Activated CD4-positive, CD25-positive, alpha-beta regulatory T cell (primary cell): ENCODE measurements at regions not wholly inside any gene's neighbourhood (a gene's known extent, or its start where the extent isn't known, plus 50 kb on each side); places are given as distances from the start of the nearest gene placed in this dataset.

ENCODE experiments used
- DNase-seq, 4 experiments: peaks; one replicate each; lab custom pipeline; 2025; lab: John Stamatoyannopoulos, UW

DNA sequence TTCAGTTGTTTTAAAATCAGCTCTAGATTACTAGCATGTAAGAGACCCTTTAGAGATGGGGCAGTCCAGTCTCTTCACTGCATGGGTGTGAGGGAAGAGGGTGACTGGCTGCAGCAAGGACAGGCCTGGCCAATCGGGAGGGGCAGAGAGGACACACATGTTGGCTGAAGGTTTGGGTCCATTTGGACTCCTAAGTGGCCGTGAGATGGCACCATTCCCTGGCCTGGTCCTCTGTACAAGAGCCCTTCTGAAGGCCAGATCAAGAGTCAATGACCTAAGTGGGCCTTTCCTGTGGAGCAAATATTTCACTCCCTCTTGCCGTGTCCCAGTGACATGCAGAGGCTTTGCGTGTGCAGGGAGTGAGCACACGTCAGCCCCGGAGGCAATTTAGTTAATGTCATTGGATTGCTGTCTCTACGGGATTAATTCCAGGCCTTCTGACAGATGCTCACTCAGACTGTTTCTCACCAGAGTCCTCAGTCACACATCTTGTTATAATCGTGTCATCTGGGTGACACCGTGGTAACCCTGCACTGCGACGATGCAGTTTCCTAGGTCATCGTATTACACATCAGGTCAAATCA is 613.0 kb downstream of the NPHP4 start:
- no peak for DNase-seq

DNA sequence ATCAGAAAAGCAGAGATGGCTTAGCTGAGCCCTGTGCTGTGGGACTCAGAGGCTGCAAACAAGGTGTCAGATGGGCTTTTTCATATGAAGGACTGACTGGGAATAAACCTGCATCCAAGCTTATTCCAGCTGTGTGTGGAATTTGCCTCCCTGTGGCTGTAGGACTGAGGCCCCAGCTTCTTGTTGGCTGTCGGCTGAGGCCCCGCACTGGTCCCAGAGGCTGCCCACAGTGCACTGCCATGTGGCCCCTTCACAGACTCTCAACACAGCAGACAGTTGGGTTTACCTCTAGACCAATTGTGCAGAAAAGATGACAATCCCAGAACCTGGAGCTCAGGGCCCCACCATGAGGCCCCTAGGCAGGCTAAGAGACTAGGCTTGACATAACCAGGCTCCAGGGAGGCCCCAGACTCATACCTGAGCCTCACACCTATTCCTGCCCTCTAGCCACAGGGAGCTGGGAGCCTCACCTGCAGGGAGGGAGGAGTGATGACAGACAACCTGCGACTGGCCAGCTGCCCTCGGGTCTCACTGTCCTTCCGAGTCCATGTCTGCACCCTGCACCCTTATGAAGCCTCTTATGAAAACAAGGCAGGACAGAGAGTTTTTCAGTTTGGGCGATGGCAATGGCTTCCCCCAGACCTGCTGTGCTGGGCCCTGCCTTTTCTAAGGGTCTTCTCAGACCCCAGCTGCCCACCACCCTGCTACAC is 615.5 kb downstream of the NPHP4 start:
- no peak for DNase-seq

DNA sequence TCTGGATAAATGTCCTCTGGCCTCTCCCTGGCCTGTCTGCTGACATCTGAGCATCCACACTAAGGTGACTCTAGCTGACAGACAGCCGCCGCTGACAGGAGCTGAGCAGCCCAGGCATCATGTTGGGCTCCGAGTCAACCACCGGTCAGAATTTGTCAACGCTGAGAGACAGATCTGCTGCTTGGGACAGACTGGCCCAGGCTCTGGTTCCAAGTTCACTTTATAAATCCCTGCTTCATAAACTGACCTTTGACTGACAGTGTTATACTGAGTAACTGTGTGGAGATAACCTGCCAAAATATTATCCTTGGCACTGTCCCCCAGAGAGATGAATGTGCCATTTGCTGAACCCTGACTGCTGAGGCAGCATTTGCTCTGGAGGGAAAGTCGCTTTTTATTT is 616.7 kb downstream of the NPHP4 start:
- DNase-seq: no peak

DNA sequence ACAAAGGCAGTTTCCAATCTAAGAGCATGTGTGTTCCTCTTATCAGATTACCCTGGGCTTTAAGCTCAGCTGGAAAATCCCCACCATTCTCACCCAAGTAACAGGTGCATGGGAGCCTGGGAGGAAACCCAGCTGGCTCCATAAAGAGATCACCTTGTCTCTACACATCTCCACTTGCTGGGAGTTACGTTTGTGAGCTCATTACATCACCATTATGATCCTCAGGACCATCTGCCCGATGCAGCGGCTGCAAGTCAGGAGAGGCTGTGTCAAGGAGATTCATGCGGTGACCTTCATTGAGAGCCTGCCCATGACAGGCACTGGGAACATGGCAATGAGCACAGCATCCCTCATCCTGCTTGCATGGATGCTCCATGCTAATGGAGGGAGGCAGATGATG is 618.0 kb downstream of the NPHP4 start:
- DNase-seq: no peak

DNA sequence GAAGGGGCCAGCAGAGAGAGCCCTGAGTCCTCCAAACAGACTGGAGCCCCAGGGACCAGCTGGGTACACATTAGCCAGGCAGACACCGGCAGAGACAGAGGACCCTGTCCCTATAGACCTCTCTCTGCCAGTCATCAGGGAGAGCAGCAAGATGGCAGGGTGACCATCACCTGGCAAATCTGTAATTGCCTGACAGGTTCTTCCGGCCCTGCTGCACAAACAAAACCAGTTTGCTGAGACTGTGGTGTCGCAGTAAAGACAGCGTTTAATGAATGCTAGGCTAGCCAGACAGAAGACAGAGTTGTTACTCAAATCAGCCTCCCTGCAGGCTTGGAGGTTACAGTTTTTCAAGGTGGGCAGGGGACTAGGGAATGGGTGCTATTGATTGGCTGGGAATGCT is 618.9 kb downstream of the NPHP4 start:
- DNase-seq: no peak

DNA sequence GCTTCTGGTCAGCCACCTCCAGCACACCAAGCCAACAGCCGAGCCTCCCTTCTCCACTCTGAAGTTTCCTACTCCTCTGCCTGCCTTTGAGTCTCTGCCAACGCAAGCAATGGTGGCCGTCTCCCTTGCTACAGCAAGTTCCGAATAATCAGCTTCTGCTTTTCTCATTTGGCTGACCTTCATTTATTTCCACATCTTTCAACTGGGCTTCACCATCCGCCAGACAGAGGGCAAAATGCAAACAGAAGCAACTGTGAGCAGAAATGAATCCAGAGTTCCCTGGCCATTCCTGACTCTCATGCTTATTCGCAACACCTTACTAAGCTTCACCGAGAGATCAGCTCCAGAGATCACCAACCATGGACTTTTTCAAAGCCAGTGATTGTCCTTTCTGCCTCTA is 621.0 kb downstream of the NPHP4 start:
- DNase-seq: no peak

DNA sequence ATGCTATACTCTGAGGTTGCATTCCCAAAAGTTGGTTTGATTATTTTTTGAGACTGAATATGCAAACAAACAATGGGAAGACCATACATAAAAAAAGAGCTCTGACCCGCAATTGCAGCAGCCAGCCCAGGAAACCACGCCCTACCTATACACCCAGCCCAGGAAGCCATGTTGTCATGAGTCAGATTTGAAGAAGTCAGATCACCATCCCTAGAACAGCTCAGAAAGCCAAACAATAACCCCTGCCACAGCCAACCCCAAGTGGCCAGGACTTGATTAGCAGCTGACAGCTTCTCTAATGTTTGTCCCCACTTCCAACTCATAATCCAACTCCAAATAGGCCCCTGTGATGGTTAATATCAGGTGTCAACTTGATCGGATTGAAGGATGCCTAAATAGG is 621.9 kb downstream of the NPHP4 start:
- DNase-seq: no peak

DNA sequence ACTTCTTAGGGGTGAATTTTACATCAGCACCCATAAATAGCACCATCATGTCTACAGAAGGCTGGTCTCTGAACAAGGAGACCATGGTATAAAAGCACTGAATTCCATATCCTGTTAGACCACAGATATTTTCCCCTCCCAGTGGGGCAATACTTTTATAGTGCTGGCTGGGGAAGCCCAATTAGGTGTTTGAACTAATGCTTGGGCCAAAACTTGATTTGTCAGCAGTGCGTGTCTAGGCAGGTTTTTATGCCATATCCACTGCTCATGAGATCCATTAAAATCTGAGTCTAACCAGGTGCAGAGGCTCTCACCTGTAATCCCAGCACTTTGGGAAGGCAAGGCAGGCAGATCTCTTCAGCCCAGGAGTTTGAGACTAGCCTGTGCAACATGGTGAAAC is 623.0 kb downstream of the NPHP4 start:
- no peak for DNase-seq

DNA sequence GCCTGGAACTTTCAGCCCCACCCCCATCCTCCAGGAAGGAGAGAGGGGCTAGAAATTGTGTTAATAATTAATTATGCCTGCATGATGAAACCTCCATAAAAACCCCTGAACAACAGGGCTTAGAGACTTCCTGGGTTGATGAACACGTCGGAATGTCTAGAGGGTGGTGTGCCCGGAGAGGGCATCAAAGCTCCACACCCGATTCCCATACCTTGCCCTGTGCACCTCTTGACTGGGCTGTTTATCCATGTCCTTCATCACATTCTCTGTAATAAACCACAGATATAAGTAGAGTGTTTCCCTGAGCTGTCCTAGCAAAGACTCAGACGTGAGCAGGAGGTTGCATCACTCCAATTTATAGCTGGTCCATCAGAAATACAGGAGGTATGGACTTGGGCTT is 624.0 kb downstream of the NPHP4 start:
- no peak for DNase-seq

DNA sequence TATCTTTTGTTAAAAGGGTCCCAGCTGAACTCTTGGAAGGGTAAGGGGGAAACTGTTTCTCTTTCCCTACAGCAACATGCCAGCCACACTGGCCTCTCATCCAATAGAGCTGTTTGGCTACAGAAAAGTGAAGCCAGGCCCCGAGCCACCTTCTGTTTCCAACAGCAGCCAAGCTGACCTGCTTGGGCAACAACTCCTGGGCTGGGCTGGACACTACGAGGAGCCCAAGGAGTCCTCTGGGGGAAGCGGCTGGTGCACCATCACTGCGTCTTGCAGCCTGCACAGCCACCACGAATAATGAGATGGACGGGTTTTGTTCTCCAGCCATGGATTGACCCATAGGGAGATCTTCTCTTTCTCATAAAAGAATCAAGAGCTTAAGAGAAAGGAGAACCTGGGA is 624.9 kb downstream of the NPHP4 start:
- DNase-seq: no peak

DNA sequence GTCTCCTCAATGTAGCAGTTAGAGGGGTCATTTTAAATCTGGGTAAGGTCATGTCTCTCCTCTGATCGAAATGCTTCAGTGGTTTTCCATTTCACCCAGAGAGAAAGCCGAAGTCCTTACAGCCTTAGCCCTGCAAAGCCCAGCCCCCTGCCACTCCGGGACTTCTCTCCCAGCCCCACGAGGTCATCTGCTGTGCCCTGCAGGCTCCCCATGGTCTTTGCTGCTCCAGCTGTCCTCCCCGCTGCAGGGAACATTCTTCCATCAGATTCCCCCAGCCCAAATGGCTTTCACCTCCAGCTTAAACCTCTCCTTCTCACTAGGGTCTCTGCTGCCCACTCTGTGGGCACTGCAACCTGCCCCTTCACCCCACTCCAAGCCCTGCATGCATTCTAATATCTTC is 626.5 kb downstream of the NPHP4 start:
- no peak for DNase-seq

DNA sequence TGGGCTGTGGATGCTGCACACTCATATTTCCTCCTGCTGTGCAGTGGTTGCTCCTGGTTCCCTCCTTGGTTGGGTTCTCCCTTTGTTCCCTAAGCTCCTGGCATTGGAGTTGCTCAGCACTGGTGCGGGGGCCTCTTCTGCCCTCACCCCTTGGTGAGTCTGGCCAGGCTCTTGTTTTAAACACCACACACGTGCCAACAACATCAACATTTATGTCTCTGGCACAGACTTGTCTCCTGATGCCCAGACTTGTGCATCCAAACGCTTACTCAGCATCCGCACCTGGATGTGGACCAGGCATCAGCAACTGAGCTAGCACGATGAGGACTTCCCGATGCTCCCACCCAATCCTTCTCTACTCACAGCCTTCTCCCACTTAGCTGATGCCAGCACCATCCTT is 627.6 kb downstream of the NPHP4 start:
- no peak for DNase-seq

DNA sequence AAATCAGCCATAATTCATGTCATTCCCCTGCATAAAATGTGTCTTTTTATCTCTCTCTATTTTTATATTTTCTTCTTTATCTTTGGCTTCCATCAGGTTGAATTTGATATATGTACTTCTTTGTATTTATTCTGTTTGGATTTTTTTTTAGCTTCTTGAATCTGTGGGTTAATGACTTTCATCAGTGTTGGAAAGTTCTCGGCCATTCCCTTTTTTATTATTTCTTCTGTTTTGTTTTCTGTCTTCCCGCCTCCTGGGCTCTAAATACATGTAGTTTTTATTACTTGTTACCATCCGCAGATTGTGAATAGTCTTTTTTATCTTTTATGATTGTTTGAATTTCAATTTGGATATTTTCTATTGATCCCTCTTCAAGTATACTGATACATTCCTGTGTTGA is 637.5 kb downstream of the NPHP4 start:
- DNase-seq: no peak

DNA sequence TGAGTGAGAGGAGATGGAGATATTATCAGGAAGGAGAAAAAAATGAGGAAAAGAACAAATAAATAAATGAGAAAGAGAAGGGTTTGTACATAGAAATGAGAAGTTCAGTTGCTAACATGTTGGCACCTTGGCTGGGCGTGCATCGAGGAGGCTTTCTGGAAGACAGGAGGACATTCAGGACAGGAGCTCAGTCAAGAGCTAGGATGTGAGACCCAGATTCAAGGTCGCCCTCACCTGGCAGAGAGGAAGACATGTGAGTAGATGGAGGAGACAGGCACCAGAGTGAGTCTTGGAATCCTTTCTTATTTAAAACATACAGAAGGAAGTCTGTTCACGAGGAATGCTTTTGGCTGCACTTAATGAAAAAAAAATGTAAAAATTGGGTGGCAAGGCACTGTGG is 640.9 kb downstream of the NPHP4 start:
- no peak for DNase-seq

DNA sequence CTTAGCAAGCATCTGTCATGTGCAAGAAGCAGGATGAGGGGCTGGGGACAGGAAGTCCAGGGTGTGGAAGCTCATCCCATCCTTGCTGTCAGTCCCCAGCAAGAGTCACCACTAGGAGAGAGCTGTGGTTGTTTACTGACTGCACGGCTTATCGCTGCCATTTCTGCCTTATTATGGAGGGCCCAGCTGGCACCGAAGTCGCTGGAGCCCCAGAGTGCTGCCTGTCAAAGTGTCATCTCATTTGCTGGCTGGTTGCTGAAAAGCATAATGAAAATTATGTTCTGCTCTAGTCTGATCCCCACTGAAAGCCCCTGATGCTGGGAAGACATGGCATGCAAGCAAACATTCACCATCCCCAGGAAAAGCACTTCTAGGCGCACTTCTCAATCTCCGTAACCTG is 642.7 kb downstream of the NPHP4 start:
- DNase-seq: no peak

DNA sequence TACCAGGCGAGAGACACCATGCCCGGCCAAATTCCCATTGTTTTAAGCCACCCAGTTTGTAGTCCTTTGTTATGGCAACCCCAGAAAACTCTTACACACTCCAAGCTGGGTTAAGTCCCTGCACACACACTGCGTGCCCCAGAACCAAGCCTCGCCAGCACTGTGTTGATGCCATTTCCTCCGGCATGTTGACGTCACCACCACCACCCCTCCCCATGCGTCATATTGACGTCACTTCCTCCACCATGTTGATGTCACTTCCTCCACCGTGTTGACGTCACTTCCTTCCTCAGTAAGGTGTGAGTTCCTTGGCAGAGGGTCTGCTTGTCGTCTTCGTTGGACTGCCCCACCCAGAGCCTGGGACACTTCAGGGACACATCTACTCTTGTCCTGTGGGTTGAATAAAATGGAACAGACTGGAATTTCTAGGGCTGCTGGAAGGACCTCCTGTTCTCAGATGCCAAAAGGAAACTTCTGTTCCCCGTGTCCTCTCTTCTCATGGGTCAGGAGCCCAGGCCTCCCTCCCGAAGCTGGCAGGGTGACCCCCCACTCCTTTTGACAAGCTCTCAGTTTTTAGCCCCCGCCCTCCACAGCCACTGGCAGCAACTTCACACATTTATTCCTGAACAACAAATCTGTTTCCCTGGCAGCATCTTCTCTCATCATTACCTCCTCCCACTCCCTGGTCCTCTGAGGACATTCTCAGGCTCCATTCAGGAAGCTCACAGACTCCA is 643.3 kb downstream of the NPHP4 start:
- DNase-seq: no peak

DNA sequence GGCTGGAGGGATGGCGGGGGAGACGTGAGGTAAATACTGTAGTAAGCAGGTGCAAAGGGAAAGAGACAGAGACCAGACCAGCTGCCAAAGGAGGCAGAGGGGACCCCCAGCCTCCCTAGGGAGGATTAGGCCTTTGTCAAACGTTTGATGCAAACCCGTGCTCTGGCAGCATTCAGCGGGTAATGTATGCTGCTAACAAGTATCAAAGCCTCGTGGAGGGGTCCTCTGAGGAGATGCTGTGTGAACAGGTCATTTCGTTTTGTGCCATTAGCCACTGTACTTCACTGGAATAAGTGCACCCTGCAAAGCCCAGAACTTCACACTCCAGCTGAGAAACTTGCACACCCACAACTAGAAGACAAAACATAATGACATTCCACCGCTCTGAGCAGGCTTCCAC is 644.5 kb downstream of the NPHP4 start:
- no peak for DNase-seq

DNA sequence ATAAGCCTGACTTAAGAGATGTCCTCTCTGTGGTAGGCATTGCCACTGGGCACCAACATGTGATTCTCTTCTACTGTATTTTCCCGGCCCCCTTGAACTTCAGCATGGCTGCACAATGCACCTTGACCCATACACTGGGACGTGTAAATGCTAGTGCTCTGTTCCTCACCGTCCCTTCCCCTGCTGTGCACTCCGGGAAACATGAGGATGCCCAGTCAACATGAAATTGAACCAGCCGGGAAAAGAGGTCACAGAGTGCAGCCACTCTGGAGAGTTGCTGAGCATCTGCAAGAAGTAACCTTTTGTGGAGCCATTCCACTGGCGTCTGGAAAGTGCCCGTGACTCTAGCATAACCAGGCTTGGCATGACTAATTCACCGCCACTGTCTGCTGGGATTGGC is 646.7 kb downstream of the NPHP4 start:
- DNase-seq: no peak

DNA sequence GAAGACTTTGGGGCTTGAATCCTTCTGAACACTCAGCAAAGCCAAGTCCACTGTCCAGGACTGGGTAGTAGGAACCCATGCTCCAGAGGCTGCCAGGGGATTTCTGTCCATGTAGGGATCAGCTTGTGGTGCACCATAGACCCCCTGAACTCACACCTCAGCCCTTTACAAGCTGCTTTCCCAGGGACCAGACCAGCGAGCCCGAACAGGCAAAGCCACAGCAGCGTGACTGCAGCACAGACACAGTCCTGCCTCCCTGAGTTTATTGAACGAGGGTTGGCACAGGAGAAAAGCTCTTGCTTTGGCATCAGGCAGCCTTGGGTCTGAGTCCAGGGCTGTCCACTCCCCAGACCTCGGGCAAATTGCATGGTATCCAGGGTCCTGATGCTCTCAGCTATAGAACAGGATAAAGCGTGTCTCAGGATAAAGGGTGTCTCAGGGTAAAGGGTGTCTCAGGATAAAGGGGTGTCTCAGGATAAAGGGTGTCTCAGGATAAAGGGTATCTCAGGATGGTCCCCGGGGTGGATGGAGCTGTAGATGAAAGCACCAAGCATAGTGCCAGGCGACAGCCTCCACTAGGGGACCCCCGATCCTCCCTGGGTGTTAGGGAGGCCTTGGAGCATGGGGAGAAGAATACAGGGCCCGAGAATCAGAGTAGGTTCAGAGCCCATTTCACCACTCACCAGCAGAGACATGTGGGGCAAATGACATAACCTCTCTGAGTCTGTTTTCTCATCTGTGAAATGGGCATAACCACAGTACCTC is 648.8 kb downstream of the NPHP4 start:
- DNase-seq: no peak

DNA sequence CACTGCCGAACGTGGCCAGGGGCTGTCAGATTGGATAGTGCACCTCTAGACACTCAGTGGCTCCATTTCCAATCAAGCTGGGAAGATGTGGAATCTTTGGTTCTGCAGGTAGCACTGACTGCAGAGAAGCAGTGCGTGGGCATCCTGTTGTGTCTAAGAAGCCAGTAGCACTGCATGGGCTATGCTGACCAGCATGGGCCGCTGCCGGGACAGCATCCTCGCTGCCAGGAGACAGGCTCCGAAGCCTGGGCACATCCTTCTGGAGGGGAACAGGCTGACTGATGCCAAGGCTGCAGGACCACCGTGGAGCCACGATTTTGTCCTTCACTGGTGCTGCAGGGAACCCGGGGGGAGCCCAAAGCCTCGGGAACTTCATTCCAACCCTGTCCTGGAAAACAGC is 649.4 kb downstream of the NPHP4 start:
- no peak for DNase-seq

DNA sequence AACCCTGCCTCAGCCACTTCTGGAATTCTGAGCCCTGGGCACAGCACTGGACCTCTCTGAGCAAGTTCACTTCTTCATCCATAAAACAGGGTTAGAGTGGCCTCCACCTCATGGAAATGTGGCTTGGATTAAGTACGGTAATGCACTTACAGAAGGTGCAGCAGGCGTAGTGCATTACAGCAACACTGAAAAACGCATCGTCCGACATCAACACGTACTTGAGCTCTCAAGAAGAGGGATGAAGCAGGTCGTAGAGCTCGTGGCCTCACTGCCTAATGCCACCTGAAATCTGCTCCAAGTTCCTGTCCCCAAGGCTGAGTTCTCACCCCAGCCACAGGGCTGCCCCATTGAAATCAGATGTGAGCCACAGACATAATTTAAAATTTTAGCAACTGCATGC is 650.1 kb downstream of the NPHP4 start:
- no peak for DNase-seq

DNA sequence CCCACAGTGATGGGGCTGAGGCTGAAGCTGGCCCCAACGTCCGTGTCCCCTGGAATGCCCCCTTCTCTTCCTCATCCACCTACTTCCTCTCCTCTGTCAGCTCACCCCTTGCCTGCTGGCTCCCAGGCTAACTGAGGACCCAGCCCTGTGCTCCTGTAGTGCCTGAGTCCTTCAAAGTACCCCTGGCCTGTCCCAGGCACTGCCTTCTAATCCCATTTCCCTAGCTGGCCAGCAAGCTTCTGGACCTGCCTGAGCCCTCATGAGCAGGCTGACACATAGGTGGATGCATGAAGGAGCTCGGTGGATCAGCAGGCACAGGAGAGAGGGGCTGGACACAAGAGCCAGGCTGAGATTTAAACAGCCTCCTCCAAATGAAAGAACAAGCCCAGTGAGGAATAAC is 650.8 kb downstream of the NPHP4 start:
- no peak for DNase-seq

DNA sequence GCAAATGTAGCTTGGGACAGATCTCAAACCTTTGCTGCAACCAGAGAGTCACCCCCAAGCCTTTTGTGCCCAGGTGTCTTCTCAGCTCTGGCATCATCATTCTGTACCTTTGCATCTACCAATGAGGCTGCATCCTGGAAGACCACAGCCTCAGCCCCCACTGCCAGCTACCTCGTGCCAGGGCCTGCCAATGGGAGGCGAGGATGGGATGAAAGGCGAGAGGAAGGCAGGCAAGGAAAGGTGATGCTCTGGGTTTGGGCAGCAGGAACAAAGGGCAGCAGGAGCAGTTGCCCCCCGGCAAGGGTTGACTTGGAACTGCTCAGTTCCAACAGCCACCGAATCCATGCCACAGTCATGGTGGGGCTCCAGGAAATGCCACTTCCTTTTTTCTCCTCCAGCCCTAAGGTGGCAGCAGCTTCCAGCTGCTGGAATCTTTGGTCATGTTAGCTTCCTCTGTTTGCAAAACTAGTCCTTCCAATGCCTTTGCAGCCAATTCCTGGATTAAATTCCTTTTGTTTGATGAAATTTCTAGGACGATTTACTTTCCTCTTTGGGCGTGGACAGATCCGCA is 651.6 kb downstream of the NPHP4 start:
- DNase-seq: no peak
